ENCODE measurements at regions not wholly inside any gene's neighbourhood (a gene's known extent, or its start where the extent isn't known, plus 50 kb on each side); places are given as distances from the start of the nearest gene placed in this dataset.

DNA sequence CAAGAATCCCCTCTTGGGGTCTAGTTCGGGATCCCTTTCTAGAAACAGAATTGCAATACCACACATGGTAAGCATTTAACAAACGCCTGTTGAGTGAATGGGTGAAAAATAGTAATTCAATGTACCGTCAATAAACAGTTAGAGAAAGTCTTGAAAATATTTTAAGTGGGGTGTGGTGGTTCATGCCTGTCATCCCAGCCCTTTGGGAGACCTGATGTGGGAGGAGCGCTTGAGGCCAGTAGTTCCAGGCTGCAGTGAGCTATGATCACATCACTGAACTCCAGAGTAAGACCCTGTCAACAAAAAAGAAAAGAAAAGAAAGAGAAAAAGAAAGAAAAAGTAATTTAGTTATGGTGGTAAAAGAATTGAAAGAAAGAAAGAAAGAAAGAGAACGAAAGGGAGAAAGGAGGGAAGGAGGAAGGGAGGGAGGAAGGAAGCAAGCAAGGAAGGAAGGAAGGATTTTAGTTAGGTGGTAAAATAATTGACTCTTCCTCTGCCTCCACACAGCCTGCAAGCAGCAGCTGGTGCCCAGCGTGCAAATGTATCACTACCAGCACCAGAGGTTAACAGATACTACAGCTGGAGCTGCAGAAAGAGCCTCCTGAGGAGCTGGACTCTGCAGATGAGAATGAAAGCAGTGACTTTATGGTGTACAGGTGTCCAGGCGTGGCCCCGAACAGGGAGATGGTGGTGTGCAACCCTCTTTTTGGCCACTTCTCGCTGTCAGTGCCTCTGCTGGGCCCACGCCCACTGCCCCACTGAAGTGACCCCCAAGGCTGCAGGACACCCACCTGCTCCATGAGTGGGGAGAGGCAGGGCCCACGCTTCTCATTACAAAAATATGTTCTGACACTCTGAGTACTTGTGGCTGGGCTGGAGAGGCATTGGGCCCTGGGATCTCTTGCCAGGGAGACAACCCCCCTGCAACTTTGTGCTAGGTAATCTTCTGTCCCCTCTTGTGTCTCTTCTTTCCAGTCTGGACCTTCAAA is 135.4 kb downstream of the BAMBI start:
- no peak for DNase-seq

DNA sequence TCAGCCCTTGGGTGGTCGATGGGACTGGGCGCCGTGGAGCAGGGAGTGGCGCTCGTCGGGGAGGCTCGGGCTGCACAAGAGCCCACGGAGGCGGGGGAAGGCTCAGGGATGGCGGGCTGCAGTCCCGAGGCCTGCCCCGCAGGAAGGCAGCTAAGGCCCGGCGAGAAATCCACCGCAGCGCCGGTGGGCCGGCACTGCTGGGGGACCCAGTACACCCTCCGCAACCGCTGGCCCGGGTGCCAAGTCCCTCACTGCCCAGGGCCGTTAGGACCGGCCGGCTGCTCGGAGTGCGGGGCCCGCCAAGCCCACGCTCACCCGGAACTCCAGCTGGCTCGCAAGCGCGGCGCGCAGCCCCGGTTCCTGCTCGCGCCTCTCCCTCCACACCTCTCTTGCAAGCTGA is 138.4 kb downstream of the BAMBI start:
- DNase-seq = no peak

DNA sequence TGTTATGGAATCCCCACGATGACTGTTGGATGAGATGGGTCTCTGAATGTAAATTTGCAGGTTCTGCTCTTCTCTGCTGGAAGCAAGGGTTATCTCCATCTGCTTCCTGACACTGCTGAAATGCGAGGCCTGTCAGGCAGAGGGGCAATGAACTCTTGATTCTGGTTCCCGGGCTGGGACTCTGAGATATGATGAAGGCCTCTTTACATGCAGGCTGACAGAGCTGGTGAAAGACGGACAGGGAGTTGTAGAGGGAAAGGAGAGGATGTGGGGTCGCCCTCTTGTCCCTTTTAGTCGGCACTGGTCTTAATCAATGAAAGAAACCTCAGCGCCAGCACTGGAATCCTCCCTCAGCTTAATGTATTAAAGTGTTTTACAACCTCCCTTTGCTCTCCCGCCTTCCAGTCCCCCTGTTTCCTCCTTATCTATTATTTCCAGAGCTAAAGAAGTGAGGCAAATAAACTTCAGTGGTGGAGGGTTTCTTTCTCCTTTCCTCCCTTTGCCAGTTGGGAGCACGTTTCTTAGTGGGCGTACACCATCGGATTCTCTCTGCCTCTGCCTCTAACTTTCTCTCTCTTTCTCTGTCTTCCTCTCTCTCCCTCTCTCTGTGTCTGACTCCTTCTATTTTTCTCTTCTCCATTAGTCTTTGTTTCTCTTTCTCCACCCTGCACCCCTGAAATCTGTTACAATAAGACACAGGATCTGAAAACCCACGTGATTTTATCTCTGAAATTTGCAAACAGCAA is 145.6 kb downstream of the BAMBI start:
- no peak for DNase-seq

GRCh38 chr10:28823501-28824075 is 146.3 kb downstream of the BAMBI start:
- DNase-seq = no peak

GRCh38 chr10:28833313-28833712 is 156.0 kb downstream of the BAMBI start:
- no peak for DNase-seq

GRCh38 chr10:28836435-28836743 is 159.1 kb downstream of the BAMBI start:
- no peak for DNase-seq

- no peak for DNase-seq
Measured at GRCh38 chr10:28837613-28838390, 160.5 kb downstream of the BAMBI start.

DNA sequence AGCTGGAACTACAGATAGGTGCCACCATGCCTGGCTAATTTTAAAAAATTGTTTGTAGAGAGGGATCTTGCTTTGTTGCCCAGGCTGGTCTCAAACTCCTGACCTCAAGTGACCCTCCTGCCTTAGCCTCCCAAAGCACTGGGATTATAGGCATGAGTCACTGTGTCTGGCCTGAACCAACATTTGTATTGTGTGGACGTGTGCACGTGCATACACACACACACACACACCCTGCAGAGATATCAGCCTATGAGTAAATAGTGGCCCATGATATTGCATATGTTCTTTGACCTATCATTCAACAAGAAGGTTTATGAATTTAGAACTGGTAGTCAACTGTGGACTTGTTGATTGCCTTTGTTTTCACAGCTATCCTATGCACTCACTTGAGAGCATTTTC is 161.6 kb downstream of the BAMBI start:
- DNase-seq = no peak

DNA sequence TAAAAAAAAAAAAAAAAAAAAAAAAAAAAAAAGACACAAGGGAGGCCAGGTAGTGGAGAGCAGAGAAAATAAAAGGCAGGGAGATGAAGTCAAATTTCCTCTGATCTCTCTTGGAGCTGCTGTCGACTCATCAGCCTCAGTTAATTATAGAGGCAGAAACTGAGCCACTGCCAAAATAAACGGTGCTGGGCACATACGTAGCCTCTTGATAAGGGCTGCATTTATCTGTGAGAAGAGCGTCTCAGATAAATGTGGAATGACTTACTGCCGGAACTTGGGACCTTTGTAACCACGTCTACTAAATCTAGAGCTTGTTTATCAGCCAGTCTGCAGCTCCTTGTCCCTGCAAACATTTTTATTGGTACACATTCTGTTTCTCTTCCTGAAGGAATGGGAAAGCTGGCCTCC is 162.3 kb downstream of the BAMBI start:
- DNase-seq = no peak

GRCh38 chr10:28840202-28840601 is 162.9 kb downstream of the BAMBI start:
- no peak for DNase-seq

DNA sequence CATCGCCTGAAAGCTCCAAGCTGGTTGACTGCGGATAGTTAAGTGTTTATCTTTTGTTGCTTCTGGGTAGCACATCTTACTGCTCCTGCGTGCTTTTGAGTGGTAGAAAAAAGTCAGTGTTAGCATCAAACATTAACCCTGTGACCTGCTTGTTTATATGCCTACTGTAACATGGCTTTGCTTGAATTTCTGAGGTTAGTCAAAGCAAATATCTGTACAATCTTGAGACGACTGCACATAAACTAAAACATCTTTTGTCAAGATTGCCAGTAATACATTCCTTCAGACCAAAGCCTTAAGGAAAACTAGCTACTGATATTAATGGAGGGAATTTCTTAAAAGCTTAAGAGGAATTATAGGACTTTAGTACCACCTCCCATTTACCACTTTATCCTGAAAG is 163.7 kb downstream of the BAMBI start:
- no peak for DNase-seq

GRCh38 chr10:28841625-28842024 is 164.3 kb downstream of the BAMBI start:
- no peak for DNase-seq

GRCh38 chr10:28842321-28842720 is 165.0 kb downstream of the BAMBI start:
- DNase-seq = no peak

DNA sequence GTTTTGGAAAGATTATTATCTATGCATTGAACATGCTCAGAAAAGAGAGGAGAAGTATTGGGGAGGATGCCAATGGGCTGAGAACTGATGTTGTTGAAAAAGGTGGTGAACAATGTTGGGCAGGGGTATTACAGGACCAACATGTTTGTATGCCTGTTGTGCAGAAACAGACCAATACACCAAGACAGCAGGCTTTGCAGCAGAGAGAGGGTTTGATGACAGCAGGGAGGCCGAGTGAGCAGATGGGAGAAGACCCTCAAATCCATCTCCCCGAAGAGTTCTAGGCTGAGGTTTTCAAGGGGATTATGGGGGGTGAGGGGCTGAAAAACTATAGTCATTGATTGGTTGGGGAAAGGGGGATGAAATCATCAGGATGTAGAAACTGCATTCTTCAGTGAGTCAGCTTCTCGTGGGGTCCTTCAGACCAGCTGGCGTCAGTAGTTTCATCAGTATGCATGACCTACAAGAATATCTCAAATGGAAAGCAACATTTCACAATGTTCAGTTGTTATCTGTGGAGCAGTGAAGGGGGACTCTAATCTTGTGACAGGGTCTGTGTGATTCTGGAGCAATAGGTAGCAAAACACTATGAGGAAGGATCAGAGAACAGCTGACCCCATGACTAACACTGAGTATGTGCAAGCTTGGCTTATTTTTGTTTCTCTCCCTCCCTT is 167.8 kb downstream of the BAMBI start:
- no peak for DNase-seq

GRCh38 chr10:28849309-28849708 is 172.0 kb downstream of the BAMBI start:
- no peak for DNase-seq

DNA sequence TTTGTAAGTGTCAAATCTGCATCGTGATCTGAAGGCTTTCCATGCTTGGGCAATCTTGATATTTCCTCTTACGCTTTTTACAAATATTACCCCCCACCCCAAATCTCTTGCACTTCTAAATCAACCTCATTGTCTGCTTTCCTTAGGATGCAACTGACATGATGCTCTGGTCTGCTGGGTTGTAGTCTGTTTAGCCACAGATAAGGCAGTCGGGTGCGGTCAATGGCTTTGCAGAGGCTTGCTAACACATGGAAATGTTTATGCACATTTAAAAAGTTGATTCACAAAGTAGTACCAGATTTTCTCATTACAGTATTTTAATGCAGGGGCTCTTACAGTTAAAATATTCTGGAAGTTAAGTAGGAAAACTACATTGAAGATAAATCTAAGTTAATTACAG is 172.5 kb downstream of the BAMBI start:
- no peak for DNase-seq

DNA sequence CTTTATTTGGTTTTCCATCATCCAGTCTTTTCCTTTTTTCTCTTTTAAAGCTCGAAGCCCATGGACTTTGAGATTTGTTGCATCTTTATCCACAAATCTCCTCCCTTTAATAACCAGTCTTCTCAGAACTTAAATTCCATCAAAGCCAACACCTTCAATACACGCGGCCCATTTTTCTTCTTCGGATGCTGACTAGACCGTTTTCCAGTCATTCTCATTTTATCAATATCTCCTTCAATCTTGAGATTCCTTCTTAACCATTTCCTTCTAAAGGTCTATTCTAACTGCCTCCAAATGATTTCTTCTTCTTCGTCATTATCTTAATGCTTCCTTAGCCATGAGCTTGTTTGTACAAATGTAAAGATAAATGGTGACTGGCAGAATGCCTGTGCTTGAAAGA is 173.5 kb downstream of the BAMBI start:
- DNase-seq = no peak

DNA sequence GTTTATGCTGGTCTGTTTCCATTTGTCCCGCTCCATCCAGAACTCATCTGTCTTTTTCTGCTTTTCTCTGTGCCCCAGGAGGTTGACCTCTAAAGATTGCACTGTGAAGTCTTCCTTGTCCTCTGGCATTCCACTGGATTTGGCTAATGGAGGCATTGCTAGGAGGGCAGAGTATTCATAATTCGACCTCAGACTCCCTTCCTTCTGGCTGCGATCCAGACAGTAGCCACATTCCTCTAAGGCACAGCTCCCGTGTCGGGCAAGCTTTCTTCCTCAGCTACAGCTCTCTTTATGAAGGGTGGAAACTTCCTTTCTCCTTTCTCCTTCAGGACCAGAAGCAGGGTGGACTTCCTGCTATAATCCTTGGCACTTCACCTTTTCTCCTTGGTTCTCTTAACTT is 175.9 kb downstream of the BAMBI start:
- no peak for DNase-seq

DNA sequence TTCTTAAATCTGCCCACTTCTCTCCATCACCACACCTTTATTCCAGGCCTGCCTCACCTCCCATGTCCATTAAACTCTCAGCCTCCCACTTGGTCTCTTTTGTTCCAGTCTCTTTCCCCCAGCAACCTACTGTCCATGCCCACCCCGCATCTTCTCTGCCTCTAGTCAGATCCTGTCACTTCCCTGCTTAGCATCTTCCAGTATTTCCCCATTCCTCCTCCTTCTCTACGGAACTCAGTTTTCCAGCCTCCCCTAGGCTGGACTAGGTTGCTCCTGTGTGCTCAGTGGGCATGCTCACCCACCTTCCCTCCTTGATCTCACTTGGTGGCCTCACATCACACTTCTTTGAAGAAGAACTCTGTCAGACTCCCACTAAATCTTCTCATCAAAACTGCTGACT is 179.8 kb downstream of the BAMBI start:
- no peak for DNase-seq

GRCh38 chr10:28858646-28859045 is 181.3 kb downstream of the BAMBI start:
- no peak for DNase-seq

DNA sequence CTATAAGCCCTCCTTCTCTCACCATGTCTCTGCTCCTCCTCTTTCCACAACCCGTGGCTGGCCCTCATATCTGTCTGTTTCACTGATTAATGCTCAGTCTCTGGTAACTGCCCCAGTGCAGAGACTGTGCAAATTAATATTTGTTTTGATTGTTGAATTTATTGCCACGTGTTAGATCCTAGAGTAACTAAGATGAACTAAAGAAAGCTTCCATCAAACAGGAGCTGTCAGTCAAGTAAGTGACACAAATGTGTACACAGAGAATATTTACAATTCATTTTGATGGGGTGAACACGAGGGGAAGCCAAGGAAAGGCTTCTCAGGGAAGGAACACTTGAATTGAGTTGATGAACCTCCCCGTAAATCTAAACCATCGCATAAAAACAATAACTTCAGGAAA is 182.5 kb downstream of the BAMBI start:
- no peak for DNase-seq

DNA sequence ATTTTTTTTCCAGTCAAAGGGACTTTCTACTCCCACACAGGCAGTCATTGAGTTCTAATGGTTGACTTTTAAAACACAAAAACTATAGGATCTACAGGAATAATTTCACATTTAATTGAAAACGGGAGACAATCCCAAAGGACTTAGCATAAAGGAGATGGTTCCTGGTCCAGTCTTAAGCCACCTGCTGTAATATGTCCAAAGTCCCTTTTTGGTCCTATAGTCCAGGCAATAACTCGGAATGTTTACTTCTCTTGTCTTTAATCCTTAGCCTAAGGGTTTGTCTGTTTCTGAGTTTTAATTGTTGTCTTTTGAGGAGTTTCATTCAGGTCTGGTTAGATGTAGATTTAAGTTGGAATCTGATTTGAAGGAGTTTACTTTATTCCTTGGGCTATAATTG is 184.9 kb downstream of the BAMBI start:
- DNase-seq = no peak
